ENCODE measurements at regions not wholly inside any gene's neighbourhood (a gene's known extent, or its start where the extent isn't known, plus 50 kb on each side); places are given as distances from the start of the nearest gene placed in this dataset.

GRCh38 chr1:194161591-194161990, 975.2 kb upstream of the B3GALT2 start:
- TF ChIP-seq CTCF (IDR thresholded peaks at IDR 0.05) (no peak), EZH2phosphoT487 (IDR thresholded peaks at IDR 0.05) (no peak)

All from neural progenitor cell (in vitro differentiated cells).